AML-193 (cell line): ENCODE measurements at regions not wholly inside any gene's neighbourhood (a gene's known extent, or its start where the extent isn't known, plus 50 kb on each side); places are given as distances from the start of the nearest gene placed in this dataset.
"Not testable (repeated sequence)": the region's sequence is repeated elsewhere in the genome, so short reads cannot be mapped to it uniquely, and the experiment has no call there.

ENCODE experiments used
- DNase-seq, 2 experiments: peaks; one replicate each; lab custom pipeline; 2025; lab: John Stamatoyannopoulos, UW

GRCh38 chrX:106220177-106220576, 52.1 kb downstream of the PWWP3B start:
- DNase-seq = no peak

GRCh38 chrX:106243376-106243775, 75.3 kb downstream of the PWWP3B start:
- no peak for DNase-seq

DNA sequence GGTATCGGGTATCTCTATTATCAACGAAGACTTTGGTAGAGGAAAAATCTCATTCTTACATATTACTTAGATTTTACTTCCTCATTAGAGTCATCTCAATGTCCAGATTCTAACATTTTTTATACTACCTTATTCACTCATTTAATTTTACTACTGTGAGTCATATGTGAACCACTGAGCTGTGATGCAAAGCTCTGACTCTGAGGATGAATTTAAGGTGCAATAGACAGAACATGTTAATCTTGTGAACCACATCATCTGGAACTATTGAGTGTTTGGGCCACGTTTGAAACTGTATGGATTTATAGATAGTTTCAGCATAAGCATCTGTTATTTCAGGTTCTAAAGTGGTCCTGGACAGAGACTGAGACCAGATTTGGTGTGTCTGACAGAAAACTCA, 78.4 kb downstream of the PWWP3B start:
- no peak for DNase-seq

GRCh38 chrX:106247162-106247561, 79.1 kb downstream of the PWWP3B start:
- no peak for DNase-seq

- no peak for DNase-seq
These were observed 81.7 kb downstream of the PWWP3B start for GRCh38 chrX:106249706-106250379.

- no peak for DNase-seq
These were observed 95.7 kb downstream of the PWWP3B start for GRCh38 chrX:106263817-106264216.

DNA sequence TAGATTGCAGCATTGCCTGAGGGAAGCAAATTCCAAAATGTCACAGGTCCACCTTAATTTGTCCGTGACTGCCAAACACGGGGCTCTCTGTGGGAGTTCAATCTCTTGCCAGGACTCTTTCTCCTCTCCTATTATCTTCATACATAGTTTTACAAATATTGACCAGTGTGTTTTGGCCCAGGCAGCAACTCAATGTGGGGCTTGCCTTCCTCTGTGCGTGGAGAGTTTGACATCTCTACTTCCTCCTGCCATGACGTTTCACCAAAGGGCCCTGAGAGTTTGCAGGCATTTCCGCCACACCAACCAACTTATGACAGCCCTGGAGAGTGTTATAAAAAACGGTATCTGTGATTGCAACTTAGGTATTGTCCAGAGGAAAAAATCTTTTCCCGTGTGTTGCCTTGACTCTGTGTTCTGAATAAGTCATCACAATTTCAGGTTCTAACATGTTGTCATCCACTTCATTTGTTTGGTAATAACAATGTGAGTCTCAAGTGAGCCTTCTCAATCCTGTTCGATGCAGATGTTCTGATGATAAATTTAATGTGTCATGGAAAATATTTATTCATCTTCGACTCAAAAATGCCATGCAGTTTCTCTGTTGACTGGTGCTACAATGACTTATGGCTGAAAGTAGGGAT, 106.0 kb downstream of the PWWP3B start:
- not testable (repeated sequence) for DNase-seq

DNA sequence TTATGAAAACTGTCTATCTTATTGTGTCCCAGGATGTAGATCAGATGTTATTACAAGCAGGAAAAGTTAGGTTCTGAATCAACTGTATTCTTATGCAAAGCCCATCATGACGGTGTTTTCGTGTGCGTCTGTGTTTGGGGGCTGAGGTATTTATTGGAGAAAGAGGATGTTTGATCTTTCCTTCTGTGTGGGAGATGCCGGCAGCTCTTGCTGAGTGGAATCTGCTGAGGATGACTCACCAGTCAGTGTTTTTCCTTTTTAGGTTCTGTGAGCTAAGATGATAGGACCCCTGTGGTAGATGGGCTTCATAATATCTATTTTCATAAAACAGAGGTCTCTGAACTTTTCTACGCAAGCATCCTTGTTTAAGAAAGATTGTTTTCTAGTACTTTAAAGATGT, 107.1 kb downstream of the PWWP3B start:
- not testable (repeated sequence) for DNase-seq

DNA sequence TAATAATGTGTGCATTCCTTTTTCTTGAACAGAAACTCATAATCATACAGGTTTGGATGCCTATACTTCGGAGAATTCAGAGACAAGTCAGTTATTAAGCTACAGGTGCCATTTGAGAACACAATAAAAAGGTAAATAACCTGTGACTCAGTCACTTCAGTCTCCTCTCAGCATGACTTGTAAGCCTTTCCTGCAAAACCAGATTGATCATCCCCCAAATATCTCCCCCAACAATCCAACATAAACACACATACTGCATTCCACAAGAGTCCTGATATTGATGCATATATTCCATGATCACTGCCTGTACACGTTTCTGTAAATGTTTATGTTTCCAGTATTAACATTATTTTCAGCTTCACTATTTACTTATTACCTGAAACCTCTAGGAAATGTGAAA, 110.8 kb downstream of the PWWP3B start:
- DNase-seq = no peak

DNA sequence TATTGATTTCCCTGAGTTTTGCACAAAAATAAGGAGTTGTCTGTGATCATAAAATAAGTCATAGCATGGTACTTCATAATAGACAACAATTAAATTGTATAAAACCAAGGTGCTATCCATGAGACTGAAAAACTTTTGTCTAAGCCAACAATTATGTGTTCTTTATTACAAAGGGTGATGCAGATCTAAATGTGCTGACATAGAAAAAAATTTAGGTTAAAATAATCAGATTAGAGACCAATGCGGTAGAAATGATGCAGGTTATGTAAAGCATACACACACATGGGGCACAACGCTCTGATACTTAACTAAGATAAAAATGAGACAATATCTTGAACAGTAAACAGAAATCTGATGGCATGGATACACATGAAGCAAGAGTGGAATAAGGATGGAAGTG, 113.3 kb downstream of the PWWP3B start:
- no peak for DNase-seq

GRCh38 chrX:106283841-106284240, 115.7 kb downstream of the PWWP3B start:
- DNase-seq = no peak

- DNase-seq = no peak
These were observed 116.4 kb downstream of the PWWP3B start for GRCh38 chrX:106284431-106285025.

- DNase-seq = no peak
These were observed 118.0 kb downstream of the PWWP3B start for GRCh38 chrX:106286053-106286650.

DNA sequence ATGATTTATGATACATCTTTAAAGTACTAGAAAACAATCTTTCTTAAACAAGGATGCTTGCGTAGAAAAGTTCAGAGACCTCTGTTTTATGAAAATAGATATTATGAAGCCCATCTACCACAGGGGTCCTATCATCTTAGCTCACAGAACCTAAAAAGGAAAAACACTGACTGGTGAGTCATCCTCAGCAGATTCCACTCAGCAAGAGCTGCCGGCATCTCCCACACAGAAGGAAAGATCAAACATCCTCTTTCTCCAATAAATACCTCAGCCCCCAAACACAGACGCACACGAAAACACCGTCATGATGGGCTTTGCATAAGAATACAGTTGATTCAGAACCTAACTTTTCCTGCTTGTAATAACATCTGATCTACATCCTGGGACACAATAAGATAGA, 122.7 kb downstream of the PWWP3B start:
- not testable (repeated sequence) for DNase-seq

- DNase-seq = not testable (repeated sequence)
These were observed 123.8 kb downstream of the PWWP3B start for GRCh38 chrX:106291779-106292390.

GRCh38 chrX:106300239-106300638, 132.1 kb downstream of the PWWP3B start:
- no peak for DNase-seq

- DNase-seq = no peak
These were observed 132.6 kb downstream of the PWWP3B start for GRCh38 chrX:106300656-106301055.

DNA sequence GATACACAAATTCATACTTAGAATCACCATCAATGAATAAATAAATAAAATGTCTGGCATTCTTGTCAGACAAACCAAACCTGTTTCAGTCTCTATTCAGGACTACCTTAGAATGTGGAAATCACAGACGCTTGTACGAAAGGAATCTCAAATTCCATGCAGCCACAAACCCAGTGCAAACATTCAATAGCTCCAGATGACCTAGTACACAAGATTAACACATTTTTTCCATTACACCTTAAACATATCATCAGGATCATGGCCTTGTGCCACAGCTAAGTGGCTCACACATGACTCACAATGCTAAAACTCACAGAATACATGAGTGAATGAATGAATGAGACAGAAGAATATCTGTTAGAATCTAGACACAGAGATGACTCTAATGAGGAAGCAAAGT, 134.2 kb downstream of the PWWP3B start:
- no peak for DNase-seq

DNA sequence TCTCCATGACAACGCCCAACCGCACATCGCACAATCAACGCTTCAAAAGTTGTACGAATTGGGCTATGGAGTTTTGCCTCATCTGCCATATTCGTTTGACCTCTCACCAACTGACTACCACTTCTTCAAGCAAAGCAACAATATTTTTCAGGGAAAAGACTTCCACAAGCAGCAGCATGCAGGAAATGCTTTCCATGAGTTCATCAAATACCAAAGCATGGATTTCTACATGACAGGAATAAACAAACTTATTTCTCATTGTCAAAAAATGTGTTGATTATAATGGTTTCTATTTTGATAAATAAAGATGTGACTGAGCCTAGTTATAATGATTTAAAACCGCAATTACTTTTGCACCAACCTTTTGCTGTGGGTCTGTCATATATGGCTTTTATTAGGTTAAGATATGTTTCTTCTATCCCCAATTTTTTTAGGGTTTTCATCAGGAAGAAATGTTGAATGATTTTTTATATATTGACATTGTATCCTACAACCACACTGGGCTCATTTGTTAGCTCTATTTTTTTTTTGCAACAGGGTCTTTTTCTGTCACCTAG, 138.4 kb downstream of the PWWP3B start:
- no peak for DNase-seq

DNA sequence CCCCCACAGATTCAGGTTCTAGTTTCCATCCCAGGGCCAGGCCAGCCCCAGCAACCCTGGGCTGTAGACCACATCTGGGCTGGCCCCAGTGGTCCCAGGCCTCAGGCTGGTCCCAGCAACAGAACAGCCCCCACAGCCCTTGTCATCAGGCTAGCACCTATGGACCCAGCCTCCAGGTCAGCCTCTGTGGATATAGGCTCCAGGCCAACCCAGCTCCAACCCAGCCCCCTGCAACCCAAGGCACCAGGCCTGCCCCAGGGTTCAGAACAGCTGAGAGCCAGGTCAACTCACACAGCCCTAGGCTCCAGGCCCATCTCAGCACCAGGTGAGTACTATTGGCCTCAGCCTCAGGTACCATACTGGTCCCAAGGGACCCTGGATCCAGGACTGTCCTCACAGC, 155.3 kb downstream of the PWWP3B start:
- no peak for DNase-seq

GRCh38 chrX:106331606-106332005, 163.5 kb downstream of the PWWP3B start:
- DNase-seq = no peak

- DNase-seq = no peak
These were observed 173.7 kb downstream of the PWWP3B start for GRCh38 chrX:106341823-106342222.
